ENCODE measurements at regions not wholly inside any gene's neighbourhood (a gene's known extent, or its start where the extent isn't known, plus 50 kb on each side); places are given as distances from the start of the nearest gene placed in this dataset.

- Histone ChIP-seq H3K4me3 (no peak overlapping the region), H3K4me1 (ENCODE audit: insufficient read depth) (no peaks in the 10 kb centered on the region), H3K9me3 (no peaks in the 10 kb centered on the region), H3K27me3 (no peaks in the 10 kb centered on the region), H3K36me3 (no peaks in the 10 kb centered on the region), H3K27ac (no peak overlapping the region)
- intact Hi-C loops (cut with DNase I), result no loop called here
- TF ChIP-seq EP300 (IDR thresholded peaks at IDR 0.05) (no peak), CTCF (IDR thresholded peaks at IDR 0.05) (no peak), POLR2A (IDR thresholded peaks at IDR 0.05) (no peak)
- DNase-seq, result no peak
- WGBS, 3 donors, result 84 to 97% (median 88%) methylated on average over 2 of the region's 2 CpGs
These were observed 220.6 kb upstream of the ISX start for GRCh38 chr22:34845391-34845790.

- no peaks in the 10 kb centered on the region for H3K4me1 ChIP-seq (ENCODE audit: insufficient read depth)
- no peak for DNase-seq
- TF ChIP-seq POLR2A (IDR thresholded peaks at IDR 0.05) (no peak), CTCF (IDR thresholded peaks at IDR 0.05) (no peak), EP300 (IDR thresholded peaks at IDR 0.05) (no peak)
- no peaks in the 10 kb centered on the region for H3K27me3 ChIP-seq
- WGBS, 3 donors, result 29 to 46% (median 40%) methylated on average over 1 of the region's 1 CpG
- no peak overlapping the region for H3K4me3 ChIP-seq
- intact Hi-C loops (cut with DNase I), result no loop called here
- H3K27ac ChIP-seq, result no peak overlapping the region
- H3K36me3 ChIP-seq, result no peaks in the 10 kb centered on the region
- no peaks in the 10 kb centered on the region for H3K9me3 ChIP-seq
These were observed 218.9 kb upstream of the ISX start for GRCh38 chr22:34847072-34847471.

GRCh38 chr22:34849965-34850364 is 216.0 kb upstream of the ISX start:
- intact Hi-C loops (cut with DNase I), result no loop called here
- no peaks in the 10 kb centered on the region for H3K36me3 ChIP-seq
- H3K4me1 ChIP-seq (ENCODE audit: insufficient read depth), result no peaks in the 10 kb centered on the region
- TF ChIP-seq CTCF (IDR thresholded peaks at IDR 0.05), result no peak
- no peak for TF ChIP-seq POLR2A (IDR thresholded peaks at IDR 0.05)
- TF ChIP-seq EP300 (IDR thresholded peaks at IDR 0.05), result no peak
- no peaks in the 10 kb centered on the region for H3K27me3 ChIP-seq
- no peak overlapping the region for H3K4me3 ChIP-seq
- DNase-seq, result no peak
- 42 to 55% (median 53%) methylated on average over 4 of the region's 4 CpGs for WGBS, 3 donors
- H3K27ac ChIP-seq, result no peak overlapping the region
- no peaks in the 10 kb centered on the region for H3K9me3 ChIP-seq

- Histone ChIP-seq H3K36me3 (no peaks in the 10 kb centered on the region), H3K27me3 (no peaks in the 10 kb centered on the region), H3K9me3 (no peaks in the 10 kb centered on the region), H3K4me1 (ENCODE audit: insufficient read depth) (no peaks in the 10 kb centered on the region), H3K4me3 (no peak overlapping the region), H3K27ac (no peak overlapping the region)
- WGBS, 3 donors, result 38 to 60% (median 45%) methylated on average over 4 of the region's 4 CpGs
- DNase-seq, result no peak
- TF ChIP-seq CTCF (IDR thresholded peaks at IDR 0.05) (no peak), EP300 (IDR thresholded peaks at IDR 0.05) (no peak)
- intact Hi-C loops (cut with DNase I), result no loop called here
These were observed 213.9 kb upstream of the ISX start for GRCh38 chr22:34851918-34852662.

Data from ovary (tissue), 7 donors.